ENCODE measurements at regions not wholly inside any gene's neighbourhood (a gene's known extent, or its start where the extent isn't known, plus 50 kb on each side); places are given as distances from the start of the nearest gene placed in this dataset.

- TF ChIP-seq CTCF (IDR thresholded peaks at IDR 0.05; ENCODE audit: low read depth, low read length) (no peak), EZH2phosphoT487 (IDR thresholded peaks at IDR 0.05; ENCODE audit: low read depth) (no peak)
Measured at GRCh38 chr6:8159966-8160365, 57.6 kb upstream of the EEF1E1 start.

All from OCI-LY3 (cell line).